ENCODE measurements at regions not wholly inside any gene's neighbourhood (a gene's known extent, or its start where the extent isn't known, plus 50 kb on each side); places are given as distances from the start of the nearest gene placed in this dataset.

GRCh38 chr3:194773216-194773615, 87.5 kb downstream of the FAM43A start:
- TF ChIP-seq SIN3A (IDR thresholded peaks at IDR 0.05; ENCODE audit: borderline replicate concordance, insufficient read depth, low read length) = no peak
- TF ChIP-seq POLR2AphosphoS5 (IDR thresholded peaks at IDR 0.05; ENCODE audit: low read depth, low read length) = no peak
- no peak for TF ChIP-seq TAF1 (IDR thresholded peaks at IDR 0.05; ENCODE audit: borderline replicate concordance, insufficient read depth, low read length)
- no peak for TF ChIP-seq FOXP2 (optimal IDR thresholded peaks at IDR 0.05; ENCODE audit: borderline replicate concordance, extremely low read depth, extremely low read length, insufficient read depth)
- TF ChIP-seq REST (IDR thresholded peaks at IDR 0.05; ENCODE audit: insufficient read depth in 1 of 2, low read depth in 2 of 2, low read length in 2 of 2) = no peak

GRCh38 chr3:194773771-194774455, 88.2 kb downstream of the FAM43A start:
- TF ChIP-seq TAF1 (IDR thresholded peaks at IDR 0.05; ENCODE audit: borderline replicate concordance, insufficient read depth, low read length) = no peak
- no peak for TF ChIP-seq SIN3A (IDR thresholded peaks at IDR 0.05; ENCODE audit: borderline replicate concordance, insufficient read depth, low read length)
- TF ChIP-seq FOXP2 (optimal IDR thresholded peaks at IDR 0.05; ENCODE audit: borderline replicate concordance, extremely low read depth, extremely low read length, insufficient read depth) = no peak
- TF ChIP-seq POLR2AphosphoS5 (IDR thresholded peaks at IDR 0.05; ENCODE audit: low read depth, low read length) = no peak
- no peak for TF ChIP-seq REST (IDR thresholded peaks at IDR 0.05; ENCODE audit: insufficient read depth in 1 of 2, low read depth in 2 of 2, low read length in 2 of 2)

- TF ChIP-seq TAF1 (IDR thresholded peaks at IDR 0.05; ENCODE audit: borderline replicate concordance, insufficient read depth, low read length) = no peak
- TF ChIP-seq SIN3A (IDR thresholded peaks at IDR 0.05; ENCODE audit: borderline replicate concordance, insufficient read depth, low read length) = no peak
- no peak for TF ChIP-seq FOXP2 (optimal IDR thresholded peaks at IDR 0.05; ENCODE audit: borderline replicate concordance, extremely low read depth, extremely low read length, insufficient read depth)
- TF ChIP-seq REST (IDR thresholded peaks at IDR 0.05; ENCODE audit: insufficient read depth in 1 of 2, low read depth in 2 of 2, low read length in 2 of 2) = no peak
- TF ChIP-seq POLR2AphosphoS5 (IDR thresholded peaks at IDR 0.05; ENCODE audit: low read depth, low read length) = no peak
These were observed 89.6 kb downstream of the FAM43A start for GRCh38 chr3:194775266-194775665.

- TF ChIP-seq POLR2AphosphoS5 (IDR thresholded peaks at IDR 0.05; ENCODE audit: low read depth, low read length) (no peak), REST (IDR thresholded peaks at IDR 0.05; ENCODE audit: insufficient read depth in 1 of 2, low read depth in 2 of 2, low read length in 2 of 2) (no peak), SIN3A (IDR thresholded peaks at IDR 0.05; ENCODE audit: borderline replicate concordance, insufficient read depth, low read length) (no peak), TAF1 (IDR thresholded peaks at IDR 0.05; ENCODE audit: borderline replicate concordance, insufficient read depth, low read length) (no peak), FOXP2 (optimal IDR thresholded peaks at IDR 0.05; ENCODE audit: borderline replicate concordance, extremely low read depth, extremely low read length, insufficient read depth) (no peak)
These were observed 90.0 kb downstream of the FAM43A start for GRCh38 chr3:194775731-194776130.

All from PFSK-1 (cell line).